HEK293 (cell line): ENCODE measurements at regions not wholly inside any gene's neighbourhood (a gene's known extent, or its start where the extent isn't known, plus 50 kb on each side); places are given as distances from the start of the nearest gene placed in this dataset.

Source experiments
- CTCF ChIA-PET: fragments of 350-600 bp; formaldehyde crosslinking; extraction: SDS; loops from one replicate; lab custom pipeline; 2021; ENCODE audit warnings: antibody characterized with exemption; lab: Yijun Ruan, JAX
- POLR2A ChIA-PET: fragments of 300-600 bp; formaldehyde crosslinking; extraction: SDS; loops from one replicate; lab custom pipeline; 2020; ENCODE audit warnings: antibody characterized with exemption, inconsistent platforms; lab: Yijun Ruan, JAX
- H3K27ac ChIP-seq: fragments of 200-500 bp; sonication (Bioruptor generic); 2 replicates; pipeline ENCODE4 v1.5.1; 2014; ENCODE audit warnings: low read depth, low read length, control low read depth, inconsistent platforms; ENCODE audit errors: extremely low read depth
- H3K36me3 ChIP-seq, 2 experiments: fragments of 200-500 bp in 1 of 2; sonication (Bioruptor generic) in 1 of 2; 1 replicate in 1 of 2; 2 replicates in 1 of 2; pipeline ENCODE4 v1.5.1; 2014 to 2017; ENCODE audit warnings: inconsistent platforms in 2 of 2, low read length in 2 of 2; ENCODE audit not compliant: control insufficient read depth in 2 of 2, insufficient read depth in 1 of 2
- H3K4me1 ChIP-seq: fragments of 200-500 bp; sonication (Bioruptor generic); 2 replicates; pipeline ENCODE4 v1.5.1; 2014; ENCODE audit warnings: mild to moderate bottlenecking, low read length, inconsistent platforms; ENCODE audit not compliant: control insufficient read depth, insufficient read depth
- H3K4me3 ChIP-seq: 2 replicates; pipeline ENCODE4 v1.5.1; 2011; ENCODE audit warnings: low read depth, mild to moderate bottlenecking, control low read depth, low read length, moderate library complexity
- H3K9me3 ChIP-seq: fragments of 200-500 bp; sonication (Bioruptor generic); 2 replicates; pipeline ENCODE4 v1.5.1; 2014; ENCODE audit warnings: low read depth, low read length, inconsistent platforms; ENCODE audit not compliant: control insufficient read depth, insufficient read depth
- ATF2 ChIP-seq: fragments of 450-650 bp; formaldehyde crosslinking; IDR thresholded peaks from 2 replicates; pipeline ENCODE4 v1.5.1; 2016; ENCODE audit warnings: missing biosample characterization, missing genetic modification characterization, low read depth
- GLI4 ChIP-seq: fragments of 450-650 bp; formaldehyde crosslinking; IDR thresholded peaks from 2 replicates; pipeline ENCODE4 v1.5.1; 2016; ENCODE audit warnings: missing biosample characterization, missing genetic modification characterization
- HOXC10 ChIP-seq: sonication (generic); formaldehyde crosslinking; IDR thresholded peaks from 2 replicates; pipeline ENCODE4 v1.8.1; 2023; ENCODE audit warnings: mild to moderate bottlenecking, missing genetic modification reagents
- KLF10 ChIP-seq: fragments of 450-650 bp; IDR thresholded peaks from 2 replicates; pipeline ENCODE4 v1.5.1; 2018; ENCODE audit warnings: missing biosample characterization, mild to moderate bottlenecking, missing genetic modification characterization
- MZF1 ChIP-seq: fragments of 450-650 bp; formaldehyde crosslinking; IDR thresholded peaks from 2 replicates; pipeline ENCODE4 v1.5.1; 2017; ENCODE audit warnings: missing biosample characterization, missing genetic modification characterization, borderline replicate concordance
- OSR2 ChIP-seq: fragments of 450-650 bp; formaldehyde crosslinking; IDR thresholded peaks from 2 replicates; pipeline ENCODE4 v1.5.1; 2016; ENCODE audit warnings: missing biosample characterization, missing genetic modification characterization
- PRDM6 ChIP-seq: fragments of 450-650 bp; formaldehyde crosslinking; IDR thresholded peaks from 2 replicates; pipeline ENCODE4 v1.5.1; 2017; ENCODE audit warnings: missing biosample characterization, missing genetic modification characterization
- REST ChIP-seq: fragments of 450-650 bp; formaldehyde crosslinking; IDR thresholded peaks from 2 replicates; pipeline ENCODE4 v1.5.1; 2016; ENCODE audit warnings: missing biosample characterization, missing genetic modification characterization
- SALL2 ChIP-seq: fragments of 450-650 bp; formaldehyde crosslinking; IDR thresholded peaks from 2 replicates; pipeline ENCODE4 v1.5.0; 2017; ENCODE audit warnings: missing biosample characterization, mild to moderate bottlenecking, missing genetic modification characterization, borderline replicate concordance
- SP3 ChIP-seq: fragments of 450-650 bp; formaldehyde crosslinking; IDR thresholded peaks from 2 replicates; pipeline ENCODE4 v1.5.1; 2016; ENCODE audit warnings: missing biosample characterization, missing genetic modification characterization
- ZBTB1 ChIP-seq: fragments of 450-650 bp; formaldehyde crosslinking; IDR thresholded peaks from 2 replicates; pipeline ENCODE4 v1.5.1; 2016; ENCODE audit warnings: missing biosample characterization, missing genetic modification characterization
- ZBTB17 ChIP-seq: fragments of 450-650 bp; formaldehyde crosslinking; IDR thresholded peaks from 2 replicates; pipeline ENCODE4 v1.5.1; 2016; ENCODE audit warnings: missing biosample characterization, missing genetic modification characterization
- ZIC2 ChIP-seq: fragments of 450-650 bp; formaldehyde crosslinking; IDR thresholded peaks from 2 replicates; pipeline ENCODE4 v1.5.1; 2016; ENCODE audit warnings: missing biosample characterization, missing genetic modification characterization
- ZNF354C ChIP-seq: fragments of 450-650 bp; formaldehyde crosslinking; IDR thresholded peaks from 2 replicates; pipeline ENCODE4 v1.5.1; 2016; ENCODE audit warnings: missing biosample characterization, missing genetic modification characterization, low read depth, borderline replicate concordance
- ZNF501 ChIP-seq: fragments of 450-650 bp; formaldehyde crosslinking; IDR thresholded peaks from 2 replicates; pipeline ENCODE4 v1.5.1; 2016; ENCODE audit warnings: missing biosample characterization, missing genetic modification characterization
- ZNF510 ChIP-seq: fragments of 450-650 bp; formaldehyde crosslinking; IDR thresholded peaks from 2 replicates; pipeline ENCODE4 v1.5.1; 2018; ENCODE audit warnings: mild to moderate bottlenecking, missing genetic modification characterization, missing biosample characterization; ENCODE audit not compliant: insufficient replicate concordance
- ZNF549 ChIP-seq: fragments of 450-650 bp; IDR thresholded peaks from 2 replicates; pipeline ENCODE4 v1.5.1; 2018; ENCODE audit warnings: missing biosample characterization, missing genetic modification characterization, mild to moderate bottlenecking, inconsistent platforms, moderate library complexity
- ZNF560 ChIP-seq: fragments of 450-650 bp; formaldehyde crosslinking; IDR thresholded peaks from 2 replicates; pipeline ENCODE4 v1.5.1; 2017; ENCODE audit warnings: missing biosample characterization, missing genetic modification characterization, borderline replicate concordance
- ZNF626 ChIP-seq: fragments of 450-650 bp; sonication (Bioruptor Pico); formaldehyde crosslinking; IDR thresholded peaks from 2 replicates; pipeline ENCODE4 v1.5.1; 2018; ENCODE audit warnings: missing biosample characterization, missing genetic modification characterization, inconsistent platforms
- ZNF629 ChIP-seq: fragments of 450-650 bp; formaldehyde crosslinking; IDR thresholded peaks from 2 replicates; pipeline ENCODE4 v1.5.1; 2017; ENCODE audit warnings: missing biosample characterization, missing genetic modification characterization
- ZNF658 ChIP-seq: fragments of 450-650 bp; formaldehyde crosslinking; IDR thresholded peaks from 2 replicates; pipeline ENCODE4; 2016; ENCODE audit warnings: missing biosample characterization, missing genetic modification characterization
- ZNF707 ChIP-seq: fragments of 450-650 bp; formaldehyde crosslinking; IDR thresholded peaks from 2 replicates; pipeline ENCODE4 v1.5.1; 2016; ENCODE audit warnings: missing biosample characterization, missing genetic modification characterization
- TF ChIP-seq, protein P1 (sequence below): fragments of 450-650 bp; formaldehyde crosslinking; IDR thresholded peaks from 2 replicates; pipeline ENCODE4 v1.5.1; 2016; ENCODE audit warnings: missing biosample characterization, missing genetic modification characterization, borderline replicate concordance
- TF ChIP-seq, protein P2 (sequence below): fragments of 450-650 bp; formaldehyde crosslinking; conservative IDR thresholded peaks from 2 replicates; pipeline ENCODE4 v1.5.1; 2016; ENCODE audit warnings: low read depth, missing biosample characterization, missing genetic modification characterization

DNA sequence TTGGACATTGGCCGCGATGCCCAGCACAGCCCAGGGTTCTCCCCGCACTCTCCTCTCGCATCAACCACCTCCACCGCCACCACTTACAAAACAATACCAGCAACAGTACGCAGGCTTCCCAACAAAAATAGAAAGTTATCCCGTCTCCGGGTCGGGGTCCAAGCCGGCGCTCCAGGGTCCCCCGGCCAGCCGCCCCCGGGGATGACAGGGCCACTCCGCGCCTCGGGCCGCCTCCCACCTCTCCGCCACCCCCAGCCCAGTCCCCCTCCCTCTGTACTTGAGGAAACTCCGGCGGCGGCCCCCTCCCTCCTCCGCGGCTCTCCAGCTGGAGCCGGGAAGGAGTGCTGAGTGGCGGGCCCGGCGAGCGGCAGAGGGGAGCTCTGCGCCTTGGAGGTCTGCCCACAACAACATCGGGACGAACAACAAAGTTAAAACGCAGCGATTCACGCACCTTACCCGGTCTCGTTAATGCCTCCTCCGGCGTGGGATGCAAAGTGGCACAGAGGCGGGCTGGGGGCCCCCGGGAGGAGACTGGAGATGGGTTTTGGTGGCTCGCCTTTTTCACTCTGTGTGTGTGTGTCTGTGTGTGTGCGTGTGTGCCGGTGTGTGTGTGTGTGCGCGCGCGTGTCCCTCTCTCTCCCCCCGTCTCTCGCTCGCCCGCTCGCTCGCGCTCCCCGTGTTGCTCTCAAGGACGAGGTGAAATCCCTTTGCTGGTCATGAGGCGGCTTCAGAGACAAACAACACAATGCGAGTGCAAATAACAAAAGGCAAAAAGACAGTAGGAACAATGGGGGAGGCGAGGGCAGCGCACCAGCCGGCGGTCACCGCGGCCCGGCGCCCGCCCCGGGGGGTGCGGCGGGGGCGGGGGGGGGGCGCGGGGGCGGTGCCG is 386.8 kb downstream of the BCAT1 start (continued):
- no peak; the same call in 1 of the 2 replicates for TF ChIP-seq SP3 (tag by site-specific recombination)
- peak; percentile 48 for TF ChIP-seq ZNF629 (tag by site-specific recombination)
- 0 out of 2 replicates have a peak, but pooled peaks have one; percentile 47 for TF ChIP-seq ZBTB1
- no peak for TF ChIP-seq OSR2
- TF ChIP-seq MZF1 (tag by site-specific recombination), result peak; percentile 74
- TF ChIP-seq ZNF501 (tag by site-specific recombination), result peak; percentile 87
- TF ChIP-seq ZNF658, result no peak
- TF ChIP-seq HOXC10 (CRISPR knock-in tag), result no peak
- TF ChIP-seq, protein P1, sequence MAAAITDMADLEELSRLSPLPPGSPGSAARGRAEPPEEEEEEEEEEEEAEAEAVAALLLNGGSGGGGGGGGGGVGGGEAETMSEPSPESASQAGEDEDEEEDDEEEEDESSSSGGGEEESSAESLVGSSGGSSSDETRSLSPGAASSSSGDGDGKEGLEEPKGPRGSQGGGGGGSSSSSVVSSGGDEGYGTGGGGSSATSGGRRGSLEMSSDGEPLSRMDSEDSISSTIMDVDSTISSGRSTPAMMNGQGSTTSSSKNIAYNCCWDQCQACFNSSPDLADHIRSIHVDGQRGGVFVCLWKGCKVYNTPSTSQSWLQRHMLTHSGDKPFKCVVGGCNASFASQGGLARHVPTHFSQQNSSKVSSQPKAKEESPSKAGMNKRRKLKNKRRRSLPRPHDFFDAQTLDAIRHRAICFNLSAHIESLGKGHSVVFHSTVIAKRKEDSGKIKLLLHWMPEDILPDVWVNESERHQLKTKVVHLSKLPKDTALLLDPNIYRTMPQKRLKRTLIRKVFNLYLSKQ (tag by site-specific recombination), result no peak
- 0 out of 2 replicates have a peak, but pooled peaks have one; percentile 85 for TF ChIP-seq GLI4 (tag by site-specific recombination)
- TF ChIP-seq ZNF354C (tag by site-specific recombination), result no peak
- TF ChIP-seq ZNF510, result no peak
- TF ChIP-seq ZIC2 (tag by site-specific recombination), result peak; percentile 52
- TF ChIP-seq ATF2 (tag by site-specific recombination), result no peak
- no peak for TF ChIP-seq SALL2
- TF ChIP-seq KLF10, result no peak

DNA sequence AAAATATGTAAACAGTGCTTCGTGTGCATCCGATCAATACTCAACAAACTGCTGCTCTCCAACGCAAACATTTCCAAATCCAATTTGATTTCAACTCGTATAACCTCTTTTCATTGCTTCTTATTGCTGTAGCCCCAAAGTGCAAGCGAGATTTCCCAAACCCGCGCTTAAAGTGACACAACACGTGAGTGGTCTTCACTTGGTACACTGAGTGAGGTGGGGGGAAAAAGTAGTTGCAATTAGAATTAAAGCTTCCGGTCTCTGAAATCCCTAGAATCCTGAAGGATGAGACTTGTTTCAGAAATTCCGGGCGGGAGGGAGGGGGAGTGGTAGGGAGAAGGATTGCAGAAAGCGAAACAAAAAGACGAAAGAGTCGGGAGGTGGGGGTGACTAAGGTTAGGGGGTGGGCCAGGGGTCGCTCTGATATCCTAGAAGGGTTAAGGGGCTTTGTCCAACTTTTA is 387.5 kb downstream of the BCAT1 start:
- peak overlapping the region; percentile 81 for H3K4me3 ChIP-seq
- POLR2A ChIA-PET, result interaction anchor here (1.6 kb wide), 1 partner anchor 201 kb away, joined by 3 read pairs; no protein-coding TSS in a partner anchor
- peaks cover 12% of the 10 kb centered on the region for H3K4me1 ChIP-seq
- H3K9me3 ChIP-seq, result no peaks in the 10 kb centered on the region
- CTCF ChIA-PET, result interaction anchor here (0.6 to 0.7 kb wide), 2 partner anchors 10 to 1206 kb away, joined by 3 read pairs; no protein-coding TSS in a partner anchor
- H3K27ac ChIP-seq, result peak overlapping the region; percentile 98
- no peaks in the 10 kb centered on the region for H3K36me3 ChIP-seq
- TF ChIP-seq ZNF560 (tag by site-specific recombination), result no peak
- peak; percentile 67 for TF ChIP-seq ZBTB17 (tag by site-specific recombination)
- TF ChIP-seq SP3 (tag by site-specific recombination), result no peak; the same call in 1 of the 2 replicates
- no peak for TF ChIP-seq ZNF549 (tag by site-specific recombination)
- TF ChIP-seq ZNF707 (tag by site-specific recombination), result peak; percentile 62; the same call in 1 of the 2 replicates
- TF ChIP-seq PRDM6 (tag by site-specific recombination), result peak; percentile 62; the same call in 1 of the 2 replicates
- peak; percentile 71 for TF ChIP-seq REST (tag by site-specific recombination)
- TF ChIP-seq ZNF626, result no peak
- TF ChIP-seq, protein P2, sequence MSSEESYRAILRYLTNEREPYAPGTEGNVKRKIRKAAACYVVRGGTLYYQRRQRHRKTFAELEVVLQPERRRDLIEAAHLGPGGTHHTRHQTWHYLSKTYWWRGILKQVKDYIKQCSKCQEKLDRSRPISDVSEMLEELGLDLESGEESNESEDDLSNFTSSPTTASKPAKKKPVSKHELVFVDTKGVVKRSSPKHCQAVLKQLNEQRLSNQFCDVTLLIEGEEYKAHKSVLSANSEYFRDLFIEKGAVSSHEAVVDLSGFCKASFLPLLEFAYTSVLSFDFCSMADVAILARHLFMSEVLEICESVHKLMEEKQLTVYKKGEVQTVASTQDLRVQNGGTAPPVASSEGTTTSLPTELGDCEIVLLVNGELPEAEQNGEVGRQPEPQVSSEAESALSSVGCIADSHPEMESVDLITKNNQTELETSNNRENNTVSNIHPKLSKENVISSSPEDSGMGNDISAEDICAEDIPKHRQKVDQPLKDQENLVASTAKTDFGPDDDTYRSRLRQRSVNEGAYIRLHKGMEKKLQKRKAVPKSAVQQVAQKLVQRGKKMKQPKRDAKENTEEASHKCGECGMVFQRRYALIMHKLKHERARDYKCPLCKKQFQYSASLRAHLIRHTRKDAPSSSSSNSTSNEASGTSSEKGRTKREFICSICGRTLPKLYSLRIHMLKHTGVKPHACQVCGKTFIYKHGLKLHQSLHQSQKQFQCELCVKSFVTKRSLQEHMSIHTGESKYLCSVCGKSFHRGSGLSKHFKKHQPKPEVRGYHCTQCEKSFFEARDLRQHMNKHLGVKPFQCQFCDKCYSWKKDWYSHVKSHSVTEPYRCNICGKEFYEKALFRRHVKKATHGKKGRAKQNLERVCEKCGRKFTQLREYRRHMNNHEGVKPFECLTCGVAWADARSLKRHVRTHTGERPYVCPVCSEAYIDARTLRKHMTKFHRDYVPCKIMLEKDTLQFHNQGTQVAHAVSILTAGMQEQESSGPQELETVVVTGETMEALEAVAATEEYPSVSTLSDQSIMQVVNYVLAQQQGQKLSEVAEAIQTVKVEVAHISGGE, result peak; percentile 47; the same call in 1 of the 2 replicates
